Upper lobe of left lung (tissue), 6 donors: ENCODE measurements at regions not wholly inside any gene's neighbourhood (a gene's known extent, or its start where the extent isn't known, plus 50 kb on each side); places are given as distances from the start of the nearest gene placed in this dataset.

Experiments used
- ATAC-seq, 2 donors: fragments of 200-7000 bp; cut with Tn5 transposase; one replicate each; pipeline ENCODE4 v1.9.1; 2022; ENCODE audit warnings: mild to moderate bottlenecking in 2 of 2, moderate library complexity in 2 of 2; ENCODE audit not compliant: low FRiP score in 2 of 2
- DNase-seq, 2 donors: peaks; one replicate each; pipeline ENCODE4 v3.0.0-alpha.2; 2019 to 2020
- H3K27ac ChIP-seq, 4 donors: fragments of 200-600 bp; sonication (generic); one replicate each; pipeline ENCODE4 v1.5.1; 2016 to 2019
- H3K27me3 ChIP-seq, 4 donors: fragments of 200-600 bp; sonication (generic); one replicate each; pipeline ENCODE4 v1.5.1; 2017 to 2019
- H3K36me3 ChIP-seq, 4 donors: fragments of 200-600 bp; sonication (generic); one replicate each; pipeline ENCODE4 v1.5.1; 2016 to 2019
- H3K4me1 ChIP-seq, 4 donors: fragments of 200-600 bp; sonication (generic); one replicate each; pipeline ENCODE4 v1.5.1; 2018 to 2019
- H3K4me3 ChIP-seq, 4 donors: fragments of 200-600 bp; sonication (generic); one replicate each; pipeline ENCODE4 v1.5.1; 2017 to 2019; ENCODE audit warnings: mild to moderate bottlenecking in 2 of 4, moderate library complexity in 1 of 4
- H3K9me3 ChIP-seq, 4 donors: fragments of 200-600 bp; sonication (generic); one replicate each; pipeline ENCODE4 v1.5.1; 2018 to 2019
- EP300 ChIP-seq, 4 donors: sonication (generic); formaldehyde crosslinking; IDR thresholded peaks; one replicate each; pipeline ENCODE4 v1.5.1; 2017; ENCODE audit warnings: antibody characterized with exemption in 4 of 4, control low read depth in 2 of 4
- POLR2A ChIP-seq, 4 donors: fragments of 450-650 bp; IDR thresholded peaks; one replicate each; pipeline ENCODE4 v1.5.1; 2016 to 2017; ENCODE audit warnings: antibody characterized with exemption in 4 of 4, mild to moderate bottlenecking in 2 of 4
- POLR2AphosphoS5 ChIP-seq, 2 donors: sonication (generic); formaldehyde crosslinking; IDR thresholded peaks; one replicate each; pipeline ENCODE4 v1.5.1; 2017; ENCODE audit warnings: antibody characterized with exemption in 2 of 2
- WGBS, 2 donors: methylation state at CpG; one replicate each; pipeline ENCODE4 v1.1.5; 2017 to 2018; 5-methylcytosine and 5-hydroxymethylcytosine counted together
- TF ChIP-seq, protein P1 (sequence below), 6 experiments: fragments of 450-650 bp in 4 of 6; fragments of 200-600 bp in 2 of 6; sonication (generic) in 2 of 6; IDR thresholded peaks; one replicate each; pipeline ENCODE4 v1.5.1; 2016 to 2019; ENCODE audit warnings: antibody characterized with exemption in 6 of 6
- donor health status: DM: no; HTN: no; CAD: no; lungs with moderate emphysema.
- donor health status: DM: no; HTN: yes; CAD: no; lungs with severe emphysema.

DNA sequence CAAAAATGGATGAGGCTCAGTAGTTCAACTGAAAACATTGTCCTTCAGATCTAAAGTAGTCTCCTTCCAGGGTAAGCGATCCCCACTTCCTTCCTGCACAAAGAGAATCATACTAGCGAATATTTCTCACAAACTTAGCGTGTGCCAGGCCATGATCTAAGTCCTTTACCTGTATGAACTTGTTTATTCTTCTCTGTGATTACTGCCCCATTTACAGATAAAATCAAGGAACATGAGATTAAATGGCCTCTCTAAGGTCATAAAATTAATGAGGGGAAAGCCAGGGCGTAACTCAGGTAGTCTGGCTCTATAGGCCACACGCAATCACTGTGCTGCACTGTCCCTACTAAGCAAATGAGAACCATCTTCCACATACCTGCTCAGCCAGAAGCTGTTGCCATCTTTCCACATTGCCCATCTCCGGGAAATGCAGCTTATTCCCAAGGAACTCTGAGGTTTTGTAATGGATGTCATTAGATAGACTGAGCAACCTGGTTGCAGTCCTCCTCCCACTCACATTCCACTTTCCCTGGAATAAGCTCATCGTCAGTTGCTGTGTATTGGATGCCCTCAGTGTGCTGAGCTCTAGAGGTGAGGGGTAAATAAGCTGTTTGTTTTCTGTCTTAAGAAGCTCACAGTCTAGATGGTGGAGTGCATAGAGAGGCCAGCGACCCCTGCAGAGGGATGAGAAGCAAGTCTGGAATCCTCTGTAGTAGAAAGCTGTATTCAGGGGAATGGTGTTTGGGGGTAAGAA, 146.3 kb downstream of the SNX19 start:
- TF ChIP-seq EP300 (IDR thresholded peaks at IDR 0.05) (no peak), POLR2A (IDR thresholded peaks at IDR 0.05) (no peak), POLR2AphosphoS5 (IDR thresholded peaks at IDR 0.05) (no peak)
- TF ChIP-seq, protein P1, sequence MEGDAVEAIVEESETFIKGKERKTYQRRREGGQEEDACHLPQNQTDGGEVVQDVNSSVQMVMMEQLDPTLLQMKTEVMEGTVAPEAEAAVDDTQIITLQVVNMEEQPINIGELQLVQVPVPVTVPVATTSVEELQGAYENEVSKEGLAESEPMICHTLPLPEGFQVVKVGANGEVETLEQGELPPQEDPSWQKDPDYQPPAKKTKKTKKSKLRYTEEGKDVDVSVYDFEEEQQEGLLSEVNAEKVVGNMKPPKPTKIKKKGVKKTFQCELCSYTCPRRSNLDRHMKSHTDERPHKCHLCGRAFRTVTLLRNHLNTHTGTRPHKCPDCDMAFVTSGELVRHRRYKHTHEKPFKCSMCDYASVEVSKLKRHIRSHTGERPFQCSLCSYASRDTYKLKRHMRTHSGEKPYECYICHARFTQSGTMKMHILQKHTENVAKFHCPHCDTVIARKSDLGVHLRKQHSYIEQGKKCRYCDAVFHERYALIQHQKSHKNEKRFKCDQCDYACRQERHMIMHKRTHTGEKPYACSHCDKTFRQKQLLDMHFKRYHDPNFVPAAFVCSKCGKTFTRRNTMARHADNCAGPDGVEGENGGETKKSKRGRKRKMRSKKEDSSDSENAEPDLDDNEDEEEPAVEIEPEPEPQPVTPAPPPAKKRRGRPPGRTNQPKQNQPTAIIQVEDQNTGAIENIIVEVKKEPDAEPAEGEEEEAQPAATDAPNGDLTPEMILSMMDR (IDR thresholded peaks at IDR 0.05) = no peak
- no peaks in the 10 kb centered on the region for H3K36me3 ChIP-seq
- no peak for DNase-seq
- no peaks in the 10 kb centered on the region for H3K9me3 ChIP-seq
- H3K4me1 ChIP-seq = no peaks in the 10 kb centered on the region
- WGBS, 2 donors = 84 to 85% methylated on average over 8 of the region's 8 CpGs
- H3K27ac ChIP-seq = no peak overlapping the region
- ATAC-seq = no peak
- no peak overlapping the region for H3K4me3 ChIP-seq
- H3K27me3 ChIP-seq = no peaks in the 10 kb centered on the region

DNA sequence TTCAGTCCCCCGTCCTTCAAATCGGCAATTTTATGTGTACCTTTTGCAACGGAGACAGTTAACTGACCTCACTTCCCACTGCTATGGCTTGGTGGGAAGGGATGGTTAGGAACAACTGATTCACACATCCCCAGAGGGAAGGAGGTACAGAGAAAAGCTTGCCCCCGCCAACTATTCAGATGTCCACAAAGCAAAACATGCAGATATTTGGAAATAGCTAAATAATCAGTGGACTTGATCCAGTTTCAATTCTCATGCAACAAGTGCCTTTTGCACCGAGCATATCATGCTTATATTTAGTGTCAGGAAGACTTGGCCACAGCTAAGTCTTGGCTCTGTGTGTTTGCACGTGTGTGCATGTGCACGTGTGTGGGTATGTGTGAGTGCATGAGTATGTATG, 144.6 kb downstream of the SNX19 start:
- peak in 1 of 2 donors; percentile 73 for ATAC-seq
- H3K4me1 ChIP-seq = no peaks in the 10 kb centered on the region
- H3K4me3 ChIP-seq = no peak overlapping the region
- H3K9me3 ChIP-seq = no peaks in the 10 kb centered on the region
- no peak for DNase-seq
- no peak overlapping the region for H3K27ac ChIP-seq
- 64 to 79% methylated on average over 5 to 7 of the region's 7 CpGs for WGBS, 2 donors
- no peaks in the 10 kb centered on the region for H3K36me3 ChIP-seq
- TF ChIP-seq POLR2A (IDR thresholded peaks at IDR 0.05) (no peak), EP300 (IDR thresholded peaks at IDR 0.05) (no peak), POLR2AphosphoS5 (IDR thresholded peaks at IDR 0.05) (no peak)
- TF ChIP-seq, protein P1 (IDR thresholded peaks at IDR 0.05) = no peak
- H3K27me3 ChIP-seq = no peaks in the 10 kb centered on the region

DNA sequence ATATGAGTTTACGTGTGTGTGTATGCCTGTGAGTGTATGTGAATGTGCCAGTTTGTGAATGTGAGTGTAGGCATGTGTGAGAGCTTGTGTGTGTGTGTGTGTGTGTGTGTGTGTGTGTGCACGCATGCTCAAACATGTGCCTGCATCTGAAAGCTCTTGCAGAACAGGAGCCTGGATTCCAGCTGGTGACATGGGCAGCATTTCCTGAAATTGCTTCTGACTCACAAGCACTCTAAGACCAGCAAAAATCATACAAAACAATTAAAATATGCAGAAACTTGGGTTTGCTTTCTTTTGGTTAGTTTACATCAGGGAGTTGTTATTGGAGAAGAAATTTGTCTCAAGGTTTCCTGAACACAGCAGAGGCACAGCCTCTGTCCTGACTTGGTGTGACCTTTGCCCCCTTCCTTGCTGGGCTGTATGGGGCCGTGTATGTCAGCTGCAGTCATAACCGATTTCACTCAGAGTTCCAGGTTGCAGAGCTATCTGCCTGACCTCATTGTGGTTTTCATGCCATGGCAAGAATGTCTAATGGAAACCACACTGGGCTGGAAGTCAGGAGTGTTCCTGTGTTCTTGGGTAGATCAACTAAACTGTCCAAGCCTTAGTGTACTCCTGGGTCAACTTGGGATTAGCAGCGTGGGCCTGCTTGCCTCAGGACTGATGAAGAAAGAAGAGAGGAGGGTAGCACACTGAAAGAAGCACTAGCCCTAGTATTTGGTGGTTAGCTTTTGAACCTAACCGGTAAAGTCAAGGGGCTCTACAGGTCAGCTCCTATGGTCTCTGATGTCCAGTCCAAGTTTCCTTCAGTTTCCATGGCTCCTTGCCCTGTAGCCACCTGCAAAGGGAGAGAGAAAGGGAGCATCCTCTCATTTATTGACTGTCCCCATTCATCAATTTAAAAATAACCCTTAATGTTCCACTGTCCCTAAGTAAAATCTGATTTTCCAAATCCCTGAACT, 143.7 kb downstream of the SNX19 start:
- 44 to 52% methylated on average over 6 of the region's 6 CpGs for WGBS, 2 donors
- Histone ChIP-seq H3K9me3 (no peaks in the 10 kb centered on the region), H3K4me3 (no peak overlapping the region), H3K27ac (peak overlapping the region in 1 of 4 donors; percentile 14), H3K36me3 (no peaks in the 10 kb centered on the region), H3K27me3 (no peaks in the 10 kb centered on the region), H3K4me1 (no peaks in the 10 kb centered on the region)
- no peak for TF ChIP-seq POLR2A (IDR thresholded peaks at IDR 0.05)
- TF ChIP-seq EP300 (IDR thresholded peaks at IDR 0.05) = no peak
- no peak for DNase-seq
- ATAC-seq = peak; percentile 46 to 71

DNA sequence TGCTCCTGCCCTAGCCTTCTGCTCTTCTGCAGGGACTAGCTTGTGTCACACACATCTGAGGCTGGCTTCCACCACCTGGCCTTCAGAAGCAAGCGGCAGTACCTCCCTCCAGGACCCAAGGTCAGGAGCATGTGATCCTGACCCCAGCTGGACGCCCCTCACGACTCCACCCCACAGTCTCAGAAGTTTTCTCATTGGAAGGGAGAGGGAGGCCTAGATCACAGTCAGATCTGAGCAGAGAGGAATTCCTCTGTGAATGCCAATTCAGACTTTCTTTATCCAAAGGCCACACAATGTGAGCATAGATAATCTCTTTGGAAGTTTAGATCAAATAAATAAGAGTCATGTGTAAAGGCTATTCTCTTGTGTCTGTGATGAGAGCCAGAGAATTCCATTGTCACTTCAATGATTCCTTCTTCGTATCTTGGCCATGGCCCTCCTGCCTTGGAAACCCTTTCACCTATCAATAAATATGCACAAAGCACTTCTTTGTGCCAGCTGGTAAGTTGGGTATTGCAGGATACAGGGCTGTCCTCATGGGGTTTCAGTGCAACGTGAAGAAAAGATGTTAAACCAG, 142.9 kb downstream of the SNX19 start:
- H3K27me3 ChIP-seq = no peaks in the 10 kb centered on the region
- TF ChIP-seq EP300 (IDR thresholded peaks at IDR 0.05) = no peak
- no peak for TF ChIP-seq POLR2A (IDR thresholded peaks at IDR 0.05)
- no peak for TF ChIP-seq POLR2AphosphoS5 (IDR thresholded peaks at IDR 0.05)
- TF ChIP-seq, protein P1 (IDR thresholded peaks at IDR 0.05) = no peak
- no peak overlapping the region for H3K4me3 ChIP-seq
- WGBS, 2 donors = 78 to 80% methylated on average over 5 of the region's 5 CpGs
- H3K36me3 ChIP-seq = no peaks in the 10 kb centered on the region
- DNase-seq (no peak), ATAC-seq (no peak)
- no peak overlapping the region for H3K27ac ChIP-seq
- H3K4me1 ChIP-seq = no peaks in the 10 kb centered on the region
- no peaks in the 10 kb centered on the region for H3K9me3 ChIP-seq

DNA sequence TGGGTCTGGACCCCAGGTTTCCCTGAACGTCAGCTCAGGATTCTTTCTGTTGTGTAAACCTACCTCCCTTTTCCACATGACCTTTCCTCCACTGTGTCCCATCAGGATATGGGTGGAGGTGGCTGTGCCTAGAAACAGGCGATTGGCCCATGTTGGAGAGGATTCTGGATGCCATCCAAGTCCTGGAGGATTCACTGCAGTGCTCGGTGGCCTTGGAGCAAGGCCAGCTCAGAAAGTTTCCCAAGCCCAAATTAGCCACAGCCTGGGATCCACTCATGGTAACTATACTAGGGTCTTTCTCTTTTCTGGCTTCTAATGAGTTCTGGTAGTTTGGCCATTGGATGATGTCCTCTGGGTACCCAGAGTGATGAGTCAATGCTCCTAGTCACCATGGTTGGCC, 141.6 kb downstream of the SNX19 start:
- Histone ChIP-seq H3K27me3 (no peaks in the 10 kb centered on the region), H3K4me1 (no peaks in the 10 kb centered on the region), H3K9me3 (no peaks in the 10 kb centered on the region), H3K4me3 (no peak overlapping the region), H3K36me3 (no peaks in the 10 kb centered on the region), H3K27ac (no peak overlapping the region)
- TF ChIP-seq, protein P1 (IDR thresholded peaks at IDR 0.05) = no peak
- TF ChIP-seq POLR2AphosphoS5 (IDR thresholded peaks at IDR 0.05) (no peak), EP300 (IDR thresholded peaks at IDR 0.05) (no peak), POLR2A (IDR thresholded peaks at IDR 0.05) (no peak)
- DNase-seq (no peak), ATAC-seq (no peak)
- WGBS, 2 donors = 26 to 44% methylated on average over 3 of the region's 3 CpGs
